GM12878 (cell line): ENCODE measurements at regions not wholly inside any gene's neighbourhood (a gene's known extent, or its start where the extent isn't known, plus 50 kb on each side); places are given as distances from the start of the nearest gene placed in this dataset.

ENCODE experiments used
- ASH2L ChIP-seq: fragments of 300-600, 200-600 bp; sonication (generic); IDR thresholded peaks from 2 replicates; pipeline ENCODE4 v1.6.1; 2017; ENCODE audit warnings: low read depth, mild to moderate bottlenecking, borderline replicate concordance
- BRCA1 ChIP-seq: IDR thresholded peaks from 2 replicates; pipeline ENCODE4 v1.6.1; 2011; ENCODE audit warnings: low read depth, low read length, improper control_type of control experiment
- CBX5 ChIP-seq: sonication (generic); IDR thresholded peaks from 2 replicates; pipeline ENCODE4 v1.6.1; 2016; ENCODE audit warnings: low read depth, moderate library complexity, mild to moderate bottlenecking, inconsistent platforms
- CHD2 ChIP-seq: IDR thresholded peaks from 2 replicates; pipeline ENCODE4 v1.6.1; 2011; ENCODE audit warnings: low read depth, low read length, improper control_type of control experiment, borderline replicate concordance
- NBN ChIP-seq: fragments of 450-650 bp; IDR thresholded peaks from 2 replicates; pipeline ENCODE4 v1.6.1; 2016
- RAD21 ChIP-seq: IDR thresholded peaks from 2 replicates; pipeline ENCODE4 v1.6.1; 2011; ENCODE audit warnings: mild to moderate bottlenecking, low read depth, low read length, moderate library complexity; ENCODE audit not compliant: insufficient read depth
- RB1 ChIP-seq: fragments of 450-650 bp; formaldehyde crosslinking; IDR thresholded peaks from 2 replicates; pipeline ENCODE4 v1.6.1; 2017; ENCODE audit warnings: mild to moderate bottlenecking, borderline replicate concordance
- RELA ChIP-seq: fragments of 450-650 bp; IDR thresholded peaks from 2 replicates; pipeline ENCODE4 v1.8.0; 2014; ENCODE audit warnings: borderline replicate concordance; ENCODE audit not compliant: partially characterized antibody
- RFX5 ChIP-seq: IDR thresholded peaks from 2 replicates; pipeline ENCODE4 v1.6.1; 2011; ENCODE audit warnings: low read depth, low read length, improper control_type of control experiment
- SRF ChIP-seq, 2 experiments: IDR thresholded peaks; 2 replicates each; pipeline ENCODE4 v1.6.1; 2011; ENCODE audit warnings: low read depth in 2 of 2, low read length in 2 of 2, mild to moderate bottlenecking in 1 of 2, moderate library complexity in 1 of 2
- TF ChIP-seq, protein P1 (sequence below): fragments of 450-650 bp; IDR thresholded peaks from 2 replicates; pipeline ENCODE4 v1.6.1; 2017; ENCODE audit warnings: mild to moderate bottlenecking, moderate library complexity

DNA sequence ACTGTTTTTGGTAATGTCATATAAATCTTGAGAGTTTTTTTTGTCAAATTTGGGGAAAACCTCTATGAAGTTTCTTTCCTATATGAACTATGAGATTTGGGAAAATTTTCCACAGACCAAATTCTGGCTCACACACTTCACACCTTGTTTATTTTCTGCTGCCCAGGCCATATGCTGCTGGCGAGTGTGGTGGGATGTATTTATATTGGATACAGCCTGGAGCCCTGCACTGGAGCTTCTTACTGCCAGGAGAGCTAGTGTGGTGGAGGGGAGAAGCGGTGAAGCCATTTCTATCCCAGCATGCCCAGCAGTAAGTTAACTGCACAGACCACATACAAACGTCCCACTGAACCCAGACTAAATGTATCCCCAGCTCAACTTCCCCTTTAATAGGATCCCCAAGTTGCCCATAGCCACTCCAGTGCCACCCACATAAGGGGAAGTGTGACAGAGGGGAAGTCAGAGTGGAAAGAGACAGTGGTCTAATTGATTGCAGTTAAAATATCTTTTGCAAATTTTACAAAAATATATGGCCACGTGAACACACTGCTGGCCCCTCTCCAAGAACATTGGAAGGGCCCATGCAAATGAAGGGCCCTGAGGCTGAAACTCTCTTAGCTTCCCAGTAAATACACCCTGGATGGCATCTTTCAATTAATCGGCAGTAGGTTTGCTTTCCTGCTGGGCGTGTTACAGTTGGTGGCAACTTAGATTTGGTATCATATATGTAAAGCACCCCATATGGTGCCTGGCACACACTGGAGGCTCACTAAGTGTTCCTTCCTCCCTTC lies 146.6 kb upstream of the ITGA6 start:
- TF ChIP-seq RB1, result no peak
- TF ChIP-seq SRF (IDR thresholded peaks at IDR 0.05; ENCODE audit: low read depth in 2 of 2, low read length in 2 of 2), result no peak
- TF ChIP-seq CHD2, result no peak
- no peak for TF ChIP-seq RFX5
- no peak for TF ChIP-seq BRCA1
- no peak for TF ChIP-seq ASH2L
- TF ChIP-seq RELA, result no peak
- TF ChIP-seq, protein P1, sequence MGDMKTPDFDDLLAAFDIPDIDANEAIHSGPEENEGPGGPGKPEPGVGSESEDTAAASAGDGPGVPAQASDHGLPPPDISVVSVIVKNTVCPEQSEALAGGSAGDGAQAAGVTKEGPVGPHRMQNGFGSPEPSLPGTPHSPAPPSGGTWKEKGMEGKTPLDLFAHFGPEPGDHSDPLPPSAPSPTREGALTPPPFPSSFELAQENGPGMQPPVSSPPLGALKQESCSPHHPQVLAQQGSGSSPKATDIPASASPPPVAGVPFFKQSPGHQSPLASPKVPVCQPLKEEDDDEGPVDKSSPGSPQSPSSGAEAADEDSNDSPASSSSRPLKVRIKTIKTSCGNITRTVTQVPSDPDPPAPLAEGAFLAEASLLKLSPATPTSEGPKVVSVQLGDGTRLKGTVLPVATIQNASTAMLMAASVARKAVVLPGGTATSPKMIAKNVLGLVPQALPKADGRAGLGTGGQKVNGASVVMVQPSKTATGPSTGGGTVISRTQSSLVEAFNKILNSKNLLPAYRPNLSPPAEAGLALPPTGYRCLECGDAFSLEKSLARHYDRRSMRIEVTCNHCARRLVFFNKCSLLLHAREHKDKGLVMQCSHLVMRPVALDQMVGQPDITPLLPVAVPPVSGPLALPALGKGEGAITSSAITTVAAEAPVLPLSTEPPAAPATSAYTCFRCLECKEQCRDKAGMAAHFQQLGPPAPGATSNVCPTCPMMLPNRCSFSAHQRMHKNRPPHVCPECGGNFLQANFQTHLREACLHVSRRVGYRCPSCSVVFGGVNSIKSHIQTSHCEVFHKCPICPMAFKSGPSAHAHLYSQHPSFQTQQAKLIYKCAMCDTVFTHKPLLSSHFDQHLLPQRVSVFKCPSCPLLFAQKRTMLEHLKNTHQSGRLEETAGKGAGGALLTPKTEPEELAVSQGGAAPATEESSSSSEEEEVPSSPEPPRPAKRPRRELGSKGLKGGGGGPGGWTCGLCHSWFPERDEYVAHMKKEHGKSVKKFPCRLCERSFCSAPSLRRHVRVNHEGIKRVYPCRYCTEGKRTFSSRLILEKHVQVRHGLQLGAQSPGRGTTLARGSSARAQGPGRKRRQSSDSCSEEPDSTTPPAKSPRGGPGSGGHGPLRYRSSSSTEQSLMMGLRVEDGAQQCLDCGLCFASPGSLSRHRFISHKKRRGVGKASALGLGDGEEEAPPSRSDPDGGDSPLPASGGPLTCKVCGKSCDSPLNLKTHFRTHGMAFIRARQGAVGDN, result no peak
- TF ChIP-seq RAD21, result no peak
- TF ChIP-seq CBX5, result no peak
- no peak for TF ChIP-seq NBN
